ENCODE measurements at regions not wholly inside any gene's neighbourhood (a gene's known extent, or its start where the extent isn't known, plus 50 kb on each side); places are given as distances from the start of the nearest gene placed in this dataset.
A peak's percentile ranks its signal among the peaks of the same experiment; 100 is the strongest.

- H4K20me1 ChIP-seq (ENCODE audit: insufficient read depth, low read length), result no peaks in the 10 kb centered on the region
- H3K4me1 ChIP-seq (ENCODE audit: insufficient read depth, low read length, poor library complexity, severe bottlenecking), result peaks cover 44% of the 10 kb centered on the region
- H3K9me3 ChIP-seq (ENCODE audit: low read length), result no peaks in the 10 kb centered on the region
- no peak overlapping the region for H3K27ac ChIP-seq (ENCODE audit: low read depth, low read length, poor library complexity, severe bottlenecking)
- CTCF ChIA-PET (ENCODE audit: unreplicated experiment), result interaction anchor here (0.8 to 2.3 kb wide), 2 partner anchors 9 to 10 kb away, joined by 5 to 8 read pairs; no protein-coding TSS in a partner anchor
- H3K79me2 ChIP-seq (ENCODE audit: insufficient read depth, low read depth, low read length), result no peaks in the 10 kb centered on the region
- H3K9me2 ChIP-seq (ENCODE audit: insufficient read depth, low read length), result no peaks in the 10 kb centered on the region
- TF ChIP-seq EZH2phosphoT487 (IDR thresholded peaks at IDR 0.05; ENCODE audit: borderline replicate concordance, low read depth, low read length) (no peak), CTCF (conservative IDR thresholded peaks at IDR 0.05; ENCODE audit: low read length) (no peak)
- peak overlapping the region; percentile 49; the same call in 1 of the 2 replicates for H2AFZ ChIP-seq (ENCODE audit: low read length)
- POLR2A ChIA-PET, result interaction anchor here (0.8 to 4.8 kb wide), 5 partner anchors 9 to 551 kb away, joined by 3 to 30 read pairs (median 3); no protein-coding TSS in a partner anchor
- no peak for DNase-seq (ENCODE audit: low spot score)
- H3K4me3 ChIP-seq (ENCODE audit: low read depth, low read length, poor library complexity, severe bottlenecking), result no peak overlapping the region
- no peak overlapping the region for H3K4me2 ChIP-seq (ENCODE audit: low read length)
- intact Hi-C loops (cut with micrococcal nuclease; ENCODE audit: unreplicated experiment), result no loop called here
- no TSS peak for BruUV-seq (replicated peaks)
- H3K36me3 ChIP-seq (ENCODE audit: insufficient read depth, low read length), result no peaks in the 10 kb centered on the region
These were observed 196.5 kb upstream of the ZPLD1 start for GRCh38 chr3:102238362-102238761.

GRCh38 chr3:102240720-102241119 is 194.1 kb upstream of the ZPLD1 start:
- no TSS peak for BruUV-seq (replicated peaks)
- Histone ChIP-seq H2AFZ (ENCODE audit: low read length) (no peak overlapping the region), H3K27ac (ENCODE audit: low read depth, low read length, poor library complexity, severe bottlenecking) (no peak overlapping the region), H3K4me3 (ENCODE audit: low read depth, low read length, poor library complexity, severe bottlenecking) (no peak overlapping the region), H3K79me2 (ENCODE audit: insufficient read depth, low read depth, low read length) (no peaks in the 10 kb centered on the region), H4K20me1 (ENCODE audit: insufficient read depth, low read length) (no peaks in the 10 kb centered on the region), H3K9me3 (ENCODE audit: low read length) (no peaks in the 10 kb centered on the region), H3K4me1 (ENCODE audit: insufficient read depth, low read length, poor library complexity, severe bottlenecking) (peaks cover 20% of the 10 kb centered on the region), H3K9me2 (ENCODE audit: insufficient read depth, low read length) (no peaks in the 10 kb centered on the region), H3K36me3 (ENCODE audit: insufficient read depth, low read length) (no peaks in the 10 kb centered on the region), H3K4me2 (ENCODE audit: low read length) (no peak overlapping the region)
- POLR2A ChIA-PET, result interaction anchor here (1.0 to 4.8 kb wide), 3 partner anchors 12 to 24 kb away, joined by 3 to 30 read pairs (median 3); no protein-coding TSS in a partner anchor
- CTCF ChIA-PET (ENCODE audit: unreplicated experiment), result interaction anchor here (1.0 to 2.3 kb wide), 2 partner anchors 11 to 12 kb away, joined by 3 to 8 read pairs; no protein-coding TSS in a partner anchor
- TF ChIP-seq CTCF (conservative IDR thresholded peaks at IDR 0.05; ENCODE audit: low read length) (no peak), EZH2phosphoT487 (IDR thresholded peaks at IDR 0.05; ENCODE audit: borderline replicate concordance, low read depth, low read length) (no peak)
- intact Hi-C loops (cut with micrococcal nuclease; ENCODE audit: unreplicated experiment), result no loop called here
- DNase-seq (ENCODE audit: low spot score), result no peak

DNA sequence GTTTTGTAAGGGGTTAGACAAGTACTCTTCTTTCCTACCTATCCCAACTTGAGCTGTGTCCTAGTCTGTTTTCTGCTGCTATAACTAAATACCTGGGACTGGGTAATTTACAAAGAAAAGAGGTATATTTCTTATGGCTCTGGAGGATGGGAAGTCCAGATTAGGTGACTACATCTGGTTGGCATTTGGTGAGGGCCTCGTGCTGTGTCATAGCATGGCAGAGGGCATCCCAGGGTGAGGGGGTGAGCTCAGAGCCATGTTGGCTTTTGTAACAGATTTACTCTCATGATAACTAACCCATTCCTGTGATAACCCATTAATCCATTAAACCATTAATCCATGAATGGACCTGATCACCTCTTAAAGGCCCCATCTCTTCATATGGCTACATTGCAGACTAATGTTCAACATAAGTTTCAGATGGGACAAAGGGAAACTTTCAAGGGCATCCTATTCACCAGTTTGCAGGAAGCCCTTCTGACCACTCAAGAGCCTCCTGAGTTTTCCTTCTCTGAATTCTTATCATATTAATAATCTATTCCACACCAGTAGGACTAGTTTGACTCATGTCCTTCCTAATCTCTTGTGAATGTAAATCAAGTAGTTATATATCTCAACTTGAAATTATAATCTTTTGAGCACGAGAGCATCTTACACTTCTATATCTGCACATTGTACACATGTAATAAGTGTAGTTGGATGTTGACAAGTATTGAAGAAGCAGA is 185.7 kb upstream of the ZPLD1 start:
- no peak overlapping the region for H2AFZ ChIP-seq (ENCODE audit: low read length)
- intact Hi-C loops (cut with micrococcal nuclease; ENCODE audit: unreplicated experiment), result no loop called here
- no TSS peak for BruUV-seq (replicated peaks)
- no peaks in the 10 kb centered on the region for H3K9me2 ChIP-seq (ENCODE audit: insufficient read depth, low read length)
- H3K79me2 ChIP-seq (ENCODE audit: insufficient read depth, low read depth, low read length), result no peaks in the 10 kb centered on the region
- H3K9me3 ChIP-seq (ENCODE audit: low read length), result no peaks in the 10 kb centered on the region
- H4K20me1 ChIP-seq (ENCODE audit: insufficient read depth, low read length), result no peaks in the 10 kb centered on the region
- TF ChIP-seq CTCF (conservative IDR thresholded peaks at IDR 0.05; ENCODE audit: low read length) (no peak), EZH2phosphoT487 (IDR thresholded peaks at IDR 0.05; ENCODE audit: borderline replicate concordance, low read depth, low read length) (no peak)
- H3K36me3 ChIP-seq (ENCODE audit: insufficient read depth, low read length), result no peaks in the 10 kb centered on the region
- no peak overlapping the region for H3K27ac ChIP-seq (ENCODE audit: low read depth, low read length, poor library complexity, severe bottlenecking)
- no peak for DNase-seq (ENCODE audit: low spot score)
- CTCF ChIA-PET (ENCODE audit: unreplicated experiment), result interaction anchor here (0.6 kb wide), 1 partner anchor 15 kb away, joined by 3 read pairs; no protein-coding TSS in a partner anchor
- no peak overlapping the region for H3K4me3 ChIP-seq (ENCODE audit: low read depth, low read length, poor library complexity, severe bottlenecking)
- no peaks in the 10 kb centered on the region for H3K4me1 ChIP-seq (ENCODE audit: insufficient read depth, low read length, poor library complexity, severe bottlenecking)
- no peak overlapping the region for H3K4me2 ChIP-seq (ENCODE audit: low read length)
- POLR2A ChIA-PET, result interaction anchor here (0.6 to 1.0 kb wide), 6 partner anchors 8 to 288 kb away, joined by 3 to 7 read pairs (median 4); no protein-coding TSS in a partner anchor
